GM12864 (cell line): ENCODE measurements at regions not wholly inside any gene's neighbourhood (a gene's known extent, or its start where the extent isn't known, plus 50 kb on each side); places are given as distances from the start of the nearest gene placed in this dataset.

Source experiments
- DNase-seq: peaks from one replicate; pipeline ENCODE4 v3.0.0-alpha.2; 2011; ENCODE audit warnings: low read depth
- H3K4me3 ChIP-seq: 2 replicates; pipeline ENCODE4 v1.5.1; 2011; ENCODE audit warnings: mild to moderate bottlenecking, low read depth, low read length, control low read depth
- CTCF ChIP-seq: IDR thresholded peaks from 2 replicates; pipeline ENCODE4 v1.5.1; 2011; ENCODE audit warnings: low read depth, mild to moderate bottlenecking, moderate library complexity, low read length, control low read depth, inconsistent platforms; ENCODE audit errors: missing control alignments

- no peak overlapping the region for H3K4me3 ChIP-seq
- DNase-seq: no peak
- TF ChIP-seq CTCF: no peak
Measured at GRCh38 chr18:45357686-45358470, 257.4 kb upstream of the SLC14A2 start.

GRCh38 chr18:45359275-45360009 lies 255.8 kb upstream of the SLC14A2 start:
- H3K4me3 ChIP-seq: no peak overlapping the region
- no peak for DNase-seq
- no peak for TF ChIP-seq CTCF

GRCh38 chr18:45361125-45361851 lies 254.0 kb upstream of the SLC14A2 start:
- DNase-seq: no peak
- no peak for TF ChIP-seq CTCF
- no peak overlapping the region for H3K4me3 ChIP-seq

- no peak for TF ChIP-seq CTCF
- no peak for DNase-seq
- no peak overlapping the region for H3K4me3 ChIP-seq
Measured at GRCh38 chr18:45363196-45363595, 252.1 kb upstream of the SLC14A2 start.

GRCh38 chr18:45365835-45366234 lies 249.4 kb upstream of the SLC14A2 start:
- no peak for TF ChIP-seq CTCF
- no peak for DNase-seq
- no peak overlapping the region for H3K4me3 ChIP-seq

- DNase-seq: no peak
- TF ChIP-seq CTCF: no peak
- H3K4me3 ChIP-seq: no peak overlapping the region
Measured at GRCh38 chr18:45370255-45371010, 244.8 kb upstream of the SLC14A2 start.
